Thoracic aorta (tissue), 2 donors: ENCODE measurements at regions not wholly inside any gene's neighbourhood (a gene's known extent, or its start where the extent isn't known, plus 50 kb on each side); places are given as distances from the start of the nearest gene placed in this dataset.

Experiments used
- ATAC-seq: fragments of 150-250 bp; one replicate; pipeline ENCODE4 v1.8.0; 2017; ENCODE audit warnings: low read depth; ENCODE audit not compliant: insufficient number of reproducible peaks, low FRiP score
- DNase-seq: peaks from one replicate; pipeline ENCODE4 v3.0.0-alpha.2; 2020; ENCODE audit warnings: low spot score
- H3K27ac ChIP-seq, 2 donors: fragments of 200-600 bp; sonication (generic); 1 replicate in 1 of 2; 2 replicates in 1 of 2; pipeline ENCODE4 v1.5.1; 2016; ENCODE audit warnings: mild to moderate bottlenecking in 2 of 2, moderate library complexity in 2 of 2
- H3K27me3 ChIP-seq: fragments of 200-600 bp; sonication (generic); replicated peaks from 2 replicates; pipeline ENCODE4 v1.6.0; 2016; ENCODE audit warnings: mild to moderate bottlenecking; ENCODE audit not compliant: insufficient read depth
- H3K36me3 ChIP-seq: fragments of 200-600 bp; sonication (generic); one replicate; pipeline ENCODE4 v1.5.1; 2016
- H3K4me1 ChIP-seq, 2 donors: fragments of 200-600 bp; sonication (generic); 1 replicate in 1 of 2; 2 replicates in 1 of 2; pipeline versions ENCODE4 v1.5.1 to v1.6.0; 2016; ENCODE audit warnings: low read depth in 2 of 2, mild to moderate bottlenecking in 1 of 2; ENCODE audit not compliant: control insufficient read depth in 1 of 2
- H3K4me3 ChIP-seq: fragments of 200-600 bp; sonication (generic); 2 replicates; pipeline ENCODE4 v1.5.1; 2016; ENCODE audit warnings: mild to moderate bottlenecking
- H3K9me3 ChIP-seq: fragments of 200-600 bp; sonication (generic); 2 replicates; pipeline ENCODE4 v1.5.1; 2016
- CTCF ChIP-seq: fragments of 200-600 bp; sonication (generic); IDR thresholded peaks from one replicate; pipeline ENCODE4 v1.5.1; 2019; ENCODE audit warnings: antibody characterized with exemption

GRCh38 chr2:224145751-224146355 is 106.8 kb upstream of the SERPINE2 start:
- H3K27me3 ChIP-seq: no peaks in the 10 kb centered on the region
- peaks cover 0 to 3% of the 10 kb centered on the region in 2 donors for H3K4me1 ChIP-seq
- TF ChIP-seq CTCF: no peak
- H3K4me3 ChIP-seq: no peak overlapping the region
- no peaks in the 10 kb centered on the region for H3K9me3 ChIP-seq
- H3K36me3 ChIP-seq: no peaks in the 10 kb centered on the region
- no peak overlapping the region for H3K27ac ChIP-seq
- ATAC-seq (peak; percentile 65), DNase-seq (no peak)

DNA sequence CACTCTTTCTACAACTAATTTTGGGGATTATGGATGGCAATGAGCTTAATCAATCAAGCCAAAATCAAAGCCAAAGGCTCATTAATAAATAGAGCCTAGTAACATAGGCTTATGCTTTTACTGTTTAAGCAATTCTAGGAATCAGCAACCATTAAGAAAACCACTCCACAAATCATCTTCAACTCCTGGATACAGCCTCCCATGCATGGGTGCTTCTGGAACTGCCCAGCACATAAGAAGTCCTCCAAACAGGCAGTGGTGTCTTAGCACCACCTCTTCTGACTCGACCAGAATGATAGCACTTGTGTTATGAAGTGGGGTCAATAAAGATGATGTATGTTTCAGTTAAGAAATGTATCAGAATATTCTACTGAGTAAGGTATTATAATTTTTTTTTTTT is 104.4 kb upstream of the SERPINE2 start:
- H3K27ac ChIP-seq: no peak overlapping the region
- H3K36me3 ChIP-seq: no peaks in the 10 kb centered on the region
- no peak for DNase-seq
- peaks cover 0 to 3% of the 10 kb centered on the region in 2 donors for H3K4me1 ChIP-seq
- no peak for TF ChIP-seq CTCF
- no peaks in the 10 kb centered on the region for H3K27me3 ChIP-seq
- no peaks in the 10 kb centered on the region for H3K9me3 ChIP-seq
- ATAC-seq: no peak
- H3K4me3 ChIP-seq: no peak overlapping the region

- Histone ChIP-seq H3K36me3 (no peaks in the 10 kb centered on the region), H3K4me1 (peaks cover 0 to 3% of the 10 kb centered on the region in 2 donors), H3K27ac (no peak overlapping the region), H3K9me3 (no peaks in the 10 kb centered on the region), H3K27me3 (no peaks in the 10 kb centered on the region), H3K4me3 (no peak overlapping the region)
- DNase-seq (no peak), ATAC-seq (no peak)
- no peak for TF ChIP-seq CTCF
These were observed 103.6 kb upstream of the SERPINE2 start for GRCh38 chr2:224142397-224143312.

DNA sequence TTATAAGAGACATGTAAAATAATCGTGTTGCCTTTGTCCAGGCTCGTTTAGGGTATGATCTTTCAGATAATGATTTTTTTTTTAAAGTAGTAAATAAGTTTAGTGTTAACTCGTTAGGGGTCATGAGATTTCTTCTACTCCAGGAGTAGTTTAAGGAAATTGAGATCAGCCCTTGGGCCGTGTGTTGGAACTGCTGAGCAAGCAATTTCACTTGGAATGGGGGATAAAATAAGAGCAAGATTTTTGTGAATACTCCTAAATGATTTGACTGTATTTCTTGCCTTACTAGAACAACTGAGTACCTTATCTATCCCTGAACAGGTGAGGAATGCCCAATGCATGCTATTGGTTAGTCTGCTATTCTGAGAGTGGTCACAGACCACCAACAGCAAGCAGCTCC is 102.2 kb upstream of the SERPINE2 start:
- TF ChIP-seq CTCF: no peak
- Histone ChIP-seq H3K4me1 (peaks cover 0 to 3% of the 10 kb centered on the region in 2 donors), H3K9me3 (no peaks in the 10 kb centered on the region), H3K4me3 (no peak overlapping the region), H3K27me3 (no peaks in the 10 kb centered on the region), H3K27ac (no peak overlapping the region), H3K36me3 (no peaks in the 10 kb centered on the region)
- ATAC-seq (no peak), DNase-seq (no peak)

DNA sequence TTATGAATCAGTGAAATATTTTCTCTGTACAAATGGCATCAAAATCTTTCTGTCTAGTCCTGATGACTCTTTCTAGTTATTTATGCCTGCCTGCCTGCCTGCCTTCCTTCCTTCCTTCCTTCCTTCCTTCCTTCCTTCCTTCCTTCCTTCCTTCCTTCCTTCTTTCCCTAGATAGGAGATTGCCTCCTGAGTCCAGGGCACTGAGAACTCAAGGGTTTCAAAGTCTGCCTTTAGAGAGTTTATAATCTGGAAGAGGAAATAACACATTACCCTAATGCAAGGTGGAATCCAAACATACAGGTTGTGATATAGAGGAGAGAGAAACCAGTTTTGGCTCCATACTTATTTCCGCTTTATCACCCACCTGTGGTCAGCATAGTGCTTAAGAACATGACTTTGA is 98.1 kb upstream of the SERPINE2 start:
- no peak overlapping the region for H3K27ac ChIP-seq
- TF ChIP-seq CTCF: no peak
- DNase-seq: no peak
- no peaks in the 10 kb centered on the region for H3K27me3 ChIP-seq
- no peak for ATAC-seq
- H3K9me3 ChIP-seq: no peaks in the 10 kb centered on the region
- no peaks in the 10 kb centered on the region for H3K36me3 ChIP-seq
- no peak overlapping the region for H3K4me3 ChIP-seq
- peaks cover 0 to 3% of the 10 kb centered on the region in 2 donors for H3K4me1 ChIP-seq
